ENCODE measurements at regions not wholly inside any gene's neighbourhood (a gene's known extent, or its start where the extent isn't known, plus 50 kb on each side); places are given as distances from the start of the nearest gene placed in this dataset.
"Not testable (repeated sequence)": the region's sequence is repeated elsewhere in the genome, so short reads cannot be mapped to it uniquely, and the experiment has no call there.

DNA sequence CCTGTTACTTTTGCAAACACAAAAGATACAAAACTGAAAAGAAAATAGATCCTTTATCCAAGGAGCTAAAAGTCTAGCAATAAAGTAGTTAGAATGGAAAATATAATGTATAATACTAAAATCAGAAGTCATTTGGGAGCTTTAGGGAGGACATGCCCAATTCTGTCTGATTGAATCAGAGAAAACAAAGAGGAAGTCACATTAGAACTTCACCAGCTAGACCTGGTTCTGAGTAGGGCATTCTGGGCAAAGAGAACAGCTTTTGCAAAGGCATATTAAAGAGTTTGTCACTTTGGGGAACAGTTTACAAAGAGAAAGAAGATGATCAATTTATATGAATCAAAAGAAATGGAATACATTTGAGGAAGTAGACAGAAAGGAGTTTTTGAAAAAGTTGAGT, 107.0 kb upstream of the PRSS1 start:
- TF ChIP-seq POLR2A (IDR thresholded peaks at IDR 0.05) (no peak), POLR2AphosphoS5 (IDR thresholded peaks at IDR 0.05) (no peak)
- intact Hi-C loops (cut with DNase I; ENCODE audit: low total_unique reads), result no loop called here
- Histone ChIP-seq H3K4me1 (no peaks in the 10 kb centered on the region), H3K27me3 (peaks cover 0 to 21% (median 9%) of the 10 kb centered on the region in 3 donors), H3K27ac (no peak overlapping the region), H3K9me3 (no peaks in the 10 kb centered on the region), H3K4me3 (no peak overlapping the region), H3K36me3 (no peaks in the 10 kb centered on the region)
- no peak for DNase-seq

DNA sequence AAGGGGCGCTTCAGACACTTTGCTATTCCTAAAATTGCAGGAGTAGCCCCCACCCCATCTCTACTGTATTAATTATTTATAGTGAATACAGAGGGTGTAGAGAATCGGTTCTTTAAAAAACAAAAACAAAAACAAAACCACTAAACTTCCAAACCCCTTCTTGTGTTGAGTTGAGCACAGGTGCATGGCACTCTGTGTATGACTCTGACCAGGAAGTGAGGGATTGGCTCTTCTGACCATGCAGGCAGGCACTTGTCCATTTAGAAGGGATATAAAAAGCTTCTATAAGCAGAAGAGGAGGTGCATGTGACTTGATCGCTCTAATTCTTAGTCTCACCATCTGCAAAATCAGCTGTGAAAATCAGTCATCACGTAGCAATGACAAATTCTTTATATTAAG, 108.0 kb upstream of the PRSS1 start:
- DNase-seq; H3K27ac ChIP-seq; H3K4me1 ChIP-seq; H3K4me3 ChIP-seq; intact Hi-C loops (cut with DNase I; ENCODE audit: low total_unique reads); H3K36me3 ChIP-seq; H3K9me3 ChIP-seq: not testable (repeated sequence)
- WGBS, 5 donors, result 77 to 85% (median 82%) methylated on average over 4 of the region's 4 CpGs
- H3K27me3 ChIP-seq, result peaks cover 0 to 19% (median 9%) of the 10 kb centered on the region in 3 donors

DNA sequence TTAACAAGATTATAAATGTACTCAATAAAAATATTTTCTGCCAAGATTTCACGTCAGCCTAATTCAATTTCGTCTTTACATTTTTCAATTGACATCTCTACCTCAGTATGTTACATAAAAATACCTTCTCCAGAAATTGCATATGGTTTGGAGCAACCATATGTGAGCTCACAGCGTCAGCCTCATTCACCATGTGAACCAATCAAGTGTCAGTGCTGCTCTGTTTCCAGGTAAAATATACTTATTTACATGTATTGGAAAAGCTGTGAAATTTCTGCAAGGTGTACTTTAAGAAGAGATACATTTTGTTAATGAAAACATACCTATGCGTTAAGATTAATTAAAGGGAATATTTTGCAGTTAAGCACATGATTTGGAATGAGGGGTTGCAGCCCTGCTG, 110.7 kb upstream of the PRSS1 start:
- no peaks in the 10 kb centered on the region for H3K9me3 ChIP-seq
- intact Hi-C loops (cut with DNase I; ENCODE audit: low total_unique reads), result loop anchor here (10.0 kb wide), 1 partner anchor 146 kb away; no protein-coding TSS in a partner anchor
- no peaks in the 10 kb centered on the region for H3K36me3 ChIP-seq
- 80 to 90% (median 83%) methylated on average over 4 of the region's 4 CpGs for WGBS, 5 donors
- H3K27me3 ChIP-seq, result peaks cover 0 to 10% (median 7%) of the 10 kb centered on the region in 3 donors
- H3K4me3 ChIP-seq, result no peak overlapping the region
- H3K27ac ChIP-seq, result no peak overlapping the region
- H3K4me1 ChIP-seq, result no peaks in the 10 kb centered on the region
- TF ChIP-seq EP300 (IDR thresholded peaks at IDR 0.05), result no peak
- no peak for TF ChIP-seq POLR2AphosphoS5 (IDR thresholded peaks at IDR 0.05)
- TF ChIP-seq CTCF (IDR thresholded peaks at IDR 0.05), result no peak
- DNase-seq, result no peak

DNA sequence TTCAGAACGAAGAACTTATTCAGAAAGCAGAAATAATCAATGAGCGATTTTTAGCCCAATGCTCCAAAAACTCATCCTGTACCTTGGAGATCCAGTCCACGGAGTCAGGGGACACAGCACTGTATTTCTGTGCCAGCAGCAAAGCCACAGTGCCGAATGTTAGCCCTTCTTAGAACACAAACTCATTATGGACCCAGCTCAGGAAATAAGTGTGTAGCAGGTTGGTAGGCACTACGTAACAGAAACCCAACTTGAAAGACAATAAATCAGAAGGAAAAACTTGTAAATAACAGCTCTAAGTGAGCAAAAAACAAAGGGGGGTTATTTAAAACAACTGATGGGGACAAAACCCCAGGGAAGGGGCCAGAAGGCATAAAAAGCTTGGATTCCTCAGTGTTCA, 112.0 kb upstream of the PRSS1 start:
- intact Hi-C loops (cut with DNase I; ENCODE audit: low total_unique reads), result loop anchor here (10.0 kb wide), 1 partner anchor 148 kb away; no protein-coding TSS in a partner anchor
- Histone ChIP-seq H3K36me3 (no peaks in the 10 kb centered on the region), H3K4me1 (peaks cover 0 to 5% (median 0%) of the 10 kb centered on the region in 4 donors), H3K9me3 (no peaks in the 10 kb centered on the region), H3K4me3 (no peak overlapping the region), H3K27me3 (peaks cover 0 to 18% (median 3%) of the 10 kb centered on the region in 3 donors), H3K27ac (no peak overlapping the region)
- no peak for TF ChIP-seq POLR2A (IDR thresholded peaks at IDR 0.05)
- TF ChIP-seq CTCF (IDR thresholded peaks at IDR 0.05), result no peak
- TF ChIP-seq EP300 (IDR thresholded peaks at IDR 0.05), result no peak
- no peak for TF ChIP-seq POLR2AphosphoS5 (IDR thresholded peaks at IDR 0.05)
- no peak for DNase-seq
- 34 to 67% (median 56%) methylated on average over 5 of the region's 5 CpGs for WGBS, 5 donors

DNA sequence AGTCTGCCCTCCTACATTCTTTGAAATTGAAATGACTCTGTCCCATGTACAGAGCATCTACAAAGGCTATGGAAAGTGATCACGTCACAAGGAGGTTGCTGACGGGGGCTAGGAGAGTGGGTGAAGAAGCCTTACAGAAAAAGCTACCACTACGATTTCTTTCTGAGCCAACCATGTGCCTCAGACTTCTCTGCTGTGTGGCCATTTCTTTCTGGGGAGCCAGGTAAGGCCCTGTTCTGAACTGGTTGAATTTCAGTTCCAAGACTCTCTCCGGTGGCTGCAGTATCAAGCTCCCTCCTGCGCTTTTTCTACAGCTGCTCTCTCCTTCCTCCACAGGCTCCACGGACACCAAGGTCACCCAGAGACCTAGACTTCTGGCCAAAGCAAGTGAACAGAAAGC, 112.5 kb upstream of the PRSS1 start:
- peaks cover 0 to 5% (median 0%) of the 10 kb centered on the region in 4 donors for H3K4me1 ChIP-seq
- no peaks in the 10 kb centered on the region for H3K9me3 ChIP-seq
- no peak overlapping the region for H3K27ac ChIP-seq
- DNase-seq, result peak in 1 of 2 donors; percentile 12
- H3K27me3 ChIP-seq, result peaks cover 0 to 20% (median 3%) of the 10 kb centered on the region in 3 donors
- TF ChIP-seq POLR2A (IDR thresholded peaks at IDR 0.05) (no peak), CTCF (IDR thresholded peaks at IDR 0.05) (no peak), EP300 (IDR thresholded peaks at IDR 0.05) (no peak)
- no peak overlapping the region for H3K4me3 ChIP-seq
- WGBS, 5 donors, result 61 to 81% (median 70%) methylated on average over 6 of the region's 6 CpGs
- H3K36me3 ChIP-seq, result no peaks in the 10 kb centered on the region
- intact Hi-C loops (cut with DNase I; ENCODE audit: low total_unique reads), result loop anchor here (10.0 kb wide), 1 partner anchor 148 kb away; no protein-coding TSS in a partner anchor

DNA sequence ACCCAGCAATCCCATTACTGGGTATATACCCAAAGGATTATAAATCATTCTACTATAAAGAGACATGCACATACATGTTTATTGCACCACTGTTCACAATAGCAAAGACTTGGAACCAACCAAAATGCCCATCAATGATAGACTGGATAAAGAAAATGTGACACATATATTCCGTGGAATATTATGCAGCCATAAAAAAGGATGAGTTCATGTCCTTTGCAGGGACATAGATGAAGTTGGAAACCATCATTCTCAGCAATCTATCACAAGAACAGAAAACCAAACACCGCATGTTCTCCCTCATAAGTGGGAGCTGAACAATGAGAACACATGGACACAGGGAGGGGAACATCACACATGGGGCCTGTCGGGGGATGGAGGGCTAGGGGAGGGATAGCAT, 113.2 kb upstream of the PRSS1 start:
- intact Hi-C loops (cut with DNase I; ENCODE audit: low total_unique reads), result loop anchor here (10.0 kb wide), 1 partner anchor 149 kb away; no protein-coding TSS in a partner anchor
- H3K4me3 ChIP-seq, H3K27ac ChIP-seq, H3K4me1 ChIP-seq, H3K9me3 ChIP-seq, H3K36me3 ChIP-seq, DNase-seq: not testable (repeated sequence)
- 78 to 94% (median 90%) methylated on average over 3 of the region's 3 CpGs for WGBS, 5 donors
- H3K27me3 ChIP-seq, result peaks cover 0 to 20% (median 0%) of the 10 kb centered on the region in 3 donors
